Fibroblast of gingiva (primary cell): ENCODE measurements at regions not wholly inside any gene's neighbourhood (a gene's known extent, or its start where the extent isn't known, plus 50 kb on each side); places are given as distances from the start of the nearest gene placed in this dataset.

Source experiments
- DNase-seq: peaks from one replicate; pipeline ENCODE4 v3.0.0-alpha.2; 2011; ENCODE audit warnings: low read depth

DNA sequence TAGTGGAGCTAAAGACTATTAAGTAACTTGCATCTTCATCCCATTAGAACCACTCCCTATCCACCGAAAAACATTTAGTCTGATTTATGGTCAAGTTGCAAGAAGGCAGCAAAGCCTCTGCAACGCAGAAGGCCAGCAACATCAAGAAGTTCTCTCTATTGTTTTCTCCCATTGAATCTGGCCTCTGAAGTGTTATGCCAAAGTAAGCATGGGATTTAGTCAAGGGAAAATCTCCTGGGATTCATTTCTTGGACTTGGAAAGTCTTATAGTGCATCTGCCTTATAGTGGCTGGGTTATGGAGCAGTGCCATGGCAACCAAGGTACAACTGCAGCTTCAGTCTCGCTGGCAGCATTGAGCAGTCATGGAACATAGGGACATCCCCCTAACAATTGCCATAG is 87.7 kb upstream of the KRR1 start:
- DNase-seq = peak; percentile 31

GRCh38 chr12:75596406-75596805 is 85.0 kb upstream of the KRR1 start:
- no peak for DNase-seq

- DNase-seq = no peak
These were observed 81.4 kb upstream of the KRR1 start for GRCh38 chr12:75592638-75593335.

GRCh38 chr12:75592086-75592485 is 80.7 kb upstream of the KRR1 start:
- DNase-seq = no peak

GRCh38 chr12:75591628-75592027 is 80.2 kb upstream of the KRR1 start:
- DNase-seq = no peak

GRCh38 chr12:75589801-75590200 is 78.4 kb upstream of the KRR1 start:
- DNase-seq = no peak

- no peak for DNase-seq
These were observed 76.1 kb upstream of the KRR1 start for GRCh38 chr12:75587340-75588106.

- peak; percentile 54 for DNase-seq
These were observed 73.9 kb upstream of the KRR1 start for GRCh38 chr12:75585330-75585729.

DNA sequence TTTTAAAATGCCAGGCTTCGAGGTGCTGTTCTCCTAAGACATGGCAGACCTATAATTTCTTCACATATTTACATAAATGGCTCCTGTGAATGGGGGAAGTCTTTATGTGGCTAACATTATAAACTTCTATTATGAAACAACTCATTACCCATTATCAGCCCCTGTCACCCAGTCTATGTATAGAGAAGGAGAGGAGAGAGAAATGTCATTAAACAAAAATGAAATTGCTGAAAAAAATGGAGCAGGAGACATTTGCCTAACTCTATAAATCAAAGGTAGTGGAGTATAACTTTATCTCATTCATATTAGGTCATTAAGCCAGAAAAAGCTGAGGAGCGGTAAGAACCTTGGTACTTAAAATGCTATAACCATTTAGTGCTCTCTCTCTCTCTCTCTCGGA is 71.9 kb upstream of the KRR1 start:
- DNase-seq = no peak

- DNase-seq = no peak
These were observed 70.1 kb upstream of the KRR1 start for GRCh38 chr12:75581515-75581914.

DNA sequence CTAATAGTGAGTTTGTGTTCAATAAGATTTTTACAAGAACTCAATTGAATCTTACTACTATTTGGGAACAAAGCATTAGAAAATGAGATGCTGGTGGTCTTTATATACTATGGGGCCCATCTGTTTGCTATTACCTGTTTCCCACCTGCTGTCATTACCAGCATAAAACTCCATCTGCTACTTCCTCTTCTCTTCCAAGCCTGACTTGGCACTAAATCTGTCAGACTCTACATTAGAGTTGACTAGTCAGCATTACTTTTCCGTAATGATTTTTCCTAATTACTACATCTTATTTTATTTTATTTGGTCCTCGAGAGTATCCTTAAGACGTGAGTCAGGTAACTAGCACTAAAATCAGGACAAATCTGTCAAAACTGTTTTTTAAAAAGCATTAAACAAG is 68.1 kb upstream of the KRR1 start:
- DNase-seq = no peak

DNA sequence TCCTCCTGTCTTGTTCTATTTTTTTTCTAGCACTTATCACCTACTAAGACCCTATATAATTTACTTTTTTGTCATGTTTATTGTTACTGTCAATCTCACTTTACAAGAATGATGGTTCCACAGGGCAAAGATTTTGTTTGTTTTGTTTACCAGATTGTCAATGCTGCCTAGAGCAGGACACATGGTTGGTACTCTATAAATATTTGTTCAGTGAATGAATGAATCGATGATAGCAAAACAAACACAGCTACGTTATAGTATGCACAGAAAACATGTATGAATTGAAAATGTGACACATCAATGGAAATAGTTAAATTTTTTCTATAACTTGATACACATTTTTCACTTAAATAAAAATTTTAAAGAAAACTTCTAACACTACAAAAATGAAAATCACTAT is 67.1 kb upstream of the KRR1 start:
- DNase-seq = no peak

DNA sequence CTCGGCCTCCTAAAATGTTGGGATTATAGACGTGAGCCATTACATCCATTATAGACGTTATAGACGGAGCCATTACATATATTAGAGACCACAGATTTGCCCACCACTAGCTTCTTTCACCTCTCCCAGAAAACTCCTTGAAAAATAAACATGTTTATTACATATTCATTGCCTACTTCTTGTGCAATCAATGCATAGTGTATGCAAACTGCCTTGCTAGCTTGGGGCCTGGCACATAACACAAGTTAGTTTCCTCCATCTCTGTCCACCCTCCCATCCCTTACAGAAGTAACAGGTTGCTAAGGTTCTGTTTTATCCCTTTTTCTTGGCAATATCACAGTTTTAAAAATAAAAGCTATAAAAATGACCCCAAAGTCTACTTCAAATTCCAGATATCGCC is 66.4 kb upstream of the KRR1 start:
- DNase-seq = no peak

DNA sequence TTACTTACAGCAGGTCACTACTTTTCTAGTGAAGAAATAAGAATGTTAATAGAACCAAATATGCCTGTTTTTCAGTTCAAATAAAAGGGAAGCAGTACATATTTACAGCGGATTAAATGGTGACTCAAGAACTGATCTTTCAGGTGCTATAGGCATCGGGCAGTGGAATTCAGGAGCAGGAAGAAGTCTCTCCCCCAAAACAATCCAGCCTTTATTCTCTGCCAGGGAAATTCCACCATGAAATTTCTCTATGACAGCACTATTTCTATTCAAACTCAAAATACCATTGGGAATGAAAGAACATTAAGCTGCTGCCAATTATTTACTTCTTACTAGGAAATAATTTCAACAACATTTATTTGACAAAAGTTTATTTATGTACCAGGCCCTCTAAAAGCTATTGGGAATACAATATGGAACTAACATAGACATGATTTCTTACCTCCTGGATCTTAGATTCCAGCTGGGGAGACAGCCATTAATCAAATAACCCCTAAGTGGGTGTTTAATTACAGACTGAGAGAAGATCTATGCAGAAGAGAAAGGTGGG is 60.3 kb upstream of the KRR1 start:
- no peak for DNase-seq

DNA sequence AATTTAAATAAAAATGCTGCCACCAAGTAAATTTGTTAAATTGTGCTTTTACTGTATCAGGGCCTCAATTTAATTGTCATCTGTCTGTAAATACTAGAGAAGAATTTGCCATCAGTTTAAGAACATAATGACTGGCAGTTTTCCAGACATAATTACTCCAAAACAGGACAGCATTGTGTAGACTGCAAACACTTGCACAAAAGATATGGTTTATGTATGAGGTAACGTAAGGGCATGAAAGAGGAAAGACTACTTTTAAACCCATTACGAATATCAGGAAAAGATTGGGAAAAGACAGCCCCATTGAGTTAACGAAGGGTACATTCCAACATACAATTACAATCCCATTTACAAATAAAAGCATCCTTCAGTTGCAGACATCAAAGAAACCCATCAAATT is 59.8 kb upstream of the KRR1 start:
- DNase-seq = no peak

GRCh38 chr12:75568801-75569200 is 57.4 kb upstream of the KRR1 start:
- DNase-seq = no peak

DNA sequence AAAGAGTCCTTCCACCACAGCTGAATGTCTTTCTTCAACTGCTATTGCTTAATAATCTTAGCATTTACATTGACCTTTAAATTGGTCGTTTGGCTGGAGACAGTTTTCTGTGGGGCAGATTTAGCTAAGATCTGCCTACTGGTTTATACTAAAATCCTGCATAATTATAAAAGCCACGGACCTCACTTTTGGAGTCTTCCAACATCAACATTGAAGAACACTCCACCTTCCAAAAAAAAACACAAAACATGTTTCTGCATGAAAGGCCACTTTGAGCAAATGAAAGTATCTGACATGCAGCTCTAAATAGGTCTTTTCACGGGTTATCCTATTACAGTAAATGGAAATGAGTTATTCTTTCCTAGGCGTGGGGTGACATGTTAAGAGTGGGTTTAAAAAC is 57.0 kb upstream of the KRR1 start:
- DNase-seq = peak; percentile 84

DNA sequence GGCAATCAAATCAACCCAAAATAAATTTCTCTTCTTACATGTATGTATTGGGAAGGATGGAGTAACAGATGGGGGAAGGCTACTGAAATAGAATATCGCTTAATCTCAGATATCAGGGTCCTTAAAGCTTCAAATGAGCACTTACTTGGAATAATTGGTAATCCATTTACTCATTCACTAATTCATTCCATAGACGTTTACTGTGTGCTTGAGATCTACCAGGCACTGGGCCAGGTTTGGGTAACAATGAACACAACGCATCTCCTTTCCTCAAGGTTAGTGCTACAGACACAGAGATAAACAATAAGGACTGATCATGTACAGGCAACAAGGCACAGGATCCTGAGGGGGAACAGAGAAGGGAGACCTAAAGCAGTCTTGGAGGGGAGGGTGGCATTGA is 54.4 kb upstream of the KRR1 start:
- DNase-seq = no peak

GRCh38 chr12:75564852-75565251 is 53.4 kb upstream of the KRR1 start:
- DNase-seq = peak; percentile 21

DNA sequence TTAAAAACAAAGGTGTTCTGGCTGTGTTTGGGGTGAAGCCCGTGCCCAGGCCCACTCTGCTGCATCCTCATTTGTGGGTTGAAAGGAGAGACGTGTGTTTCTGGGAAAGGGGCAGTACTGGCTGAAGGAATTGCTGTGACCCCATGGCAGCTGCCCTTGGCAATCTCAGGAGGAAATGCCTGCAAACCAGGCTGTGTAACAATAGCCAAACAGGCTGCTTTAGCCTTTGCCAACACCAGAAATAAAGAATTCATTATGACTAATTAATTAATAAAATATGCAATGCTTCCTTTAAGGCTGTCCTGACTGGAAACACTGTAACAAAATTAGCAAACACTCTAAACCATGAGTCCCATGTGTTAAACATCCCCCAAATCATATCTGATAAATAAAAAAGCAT is 53.0 kb upstream of the KRR1 start:
- peak; percentile 86 for DNase-seq

- DNase-seq = no peak
These were observed 51.9 kb upstream of the KRR1 start for GRCh38 chr12:75563351-75563750.

DNA sequence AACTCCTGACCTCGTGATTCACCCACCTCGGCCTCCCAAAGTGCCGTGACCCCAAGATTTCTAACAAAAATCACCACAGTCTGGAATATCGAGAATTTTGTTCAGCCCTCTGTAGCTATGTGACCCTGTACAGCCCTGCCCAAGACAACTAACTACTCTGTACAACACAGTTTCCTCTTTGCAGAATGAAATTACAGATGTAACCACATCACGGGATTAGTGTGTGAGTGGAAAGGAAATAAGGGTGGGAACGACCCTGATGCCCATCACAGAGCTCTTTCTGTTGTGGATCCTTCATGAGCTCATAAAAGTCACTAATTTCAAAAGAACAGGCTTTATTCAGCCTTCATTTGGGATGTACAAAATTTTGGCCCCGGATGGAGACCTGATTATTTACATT is 50.5 kb upstream of the KRR1 start:
- DNase-seq = no peak
